Neuronal stem cell (in vitro differentiated cells): ENCODE measurements at regions not wholly inside any gene's neighbourhood (a gene's known extent, or its start where the extent isn't known, plus 50 kb on each side); places are given as distances from the start of the nearest gene placed in this dataset.

Experiments
- DNase-seq: peaks from one replicate; pipeline ENCODE4 v3.0.0-alpha.2; 2013; ENCODE audit warnings: low spot score
- H2AFZ ChIP-seq: one replicate; pipeline ENCODE4 v1.6.1; 2013; ENCODE audit warnings: mild to moderate bottlenecking, low read length, inconsistent platforms
- H2AK5ac ChIP-seq: 2 replicates; pipeline ENCODE4 v1.6.1; 2013; ENCODE audit warnings: low read depth, mild to moderate bottlenecking, inconsistent platforms, low read length, moderate library complexity, mixed read lengths
- H2BK120ac ChIP-seq: 2 replicates; pipeline ENCODE4 v1.6.1; 2013; ENCODE audit warnings: low read depth, mild to moderate bottlenecking, inconsistent platforms, low read length, moderate library complexity, mixed read lengths
- H2BK12ac ChIP-seq: one replicate; pipeline ENCODE4 v1.6.1; 2013; ENCODE audit warnings: low read length, inconsistent platforms
- H2BK15ac ChIP-seq: 2 replicates; pipeline ENCODE4 v1.6.1; 2013; ENCODE audit warnings: mild to moderate bottlenecking, low read length, inconsistent platforms, mixed read lengths
- H2BK5ac ChIP-seq: one replicate; pipeline ENCODE4 v1.6.1; 2013; ENCODE audit warnings: inconsistent platforms, mild to moderate bottlenecking, low read length, moderate library complexity
- H3K14ac ChIP-seq: one replicate; pipeline ENCODE4 v1.6.1; 2013; ENCODE audit warnings: low read length, inconsistent platforms
- H3K18ac ChIP-seq: 2 replicates; pipeline ENCODE4 v1.6.1; 2013; ENCODE audit warnings: low read length, inconsistent platforms
- H3K23ac ChIP-seq: 2 replicates; pipeline ENCODE4 v1.6.1; 2013; ENCODE audit warnings: low read depth, mild to moderate bottlenecking, mixed read lengths, low read length, inconsistent platforms; ENCODE audit not compliant: poor library complexity
- H3K27ac ChIP-seq: replicated peaks from 3 replicates; pipeline ENCODE4 v1.5.1; 2013; ENCODE audit warnings: low read length, inconsistent platforms
- H3K27me3 ChIP-seq, 3 experiments: 2 replicates each; pipeline ENCODE4 v1.6.1; 2013; ENCODE audit warnings: low read length in 3 of 3, mild to moderate bottlenecking in 2 of 3, inconsistent platforms in 1 of 3, low read depth in 1 of 3, mixed read lengths in 1 of 3, moderate library complexity in 1 of 3; ENCODE audit not compliant: control insufficient read depth in 3 of 3, insufficient read depth in 3 of 3
- H3K36me3 ChIP-seq, 2 donors: replicated peaks in 1 of 2; 2 replicates each; pipeline ENCODE4 v1.6.1; 2013; ENCODE audit warnings: low read length in 2 of 2; ENCODE audit not compliant: control insufficient read depth in 2 of 2, insufficient read depth in 2 of 2
- H3K4ac ChIP-seq: 2 replicates; pipeline ENCODE4 v1.6.1; 2013; ENCODE audit warnings: inconsistent platforms, mild to moderate bottlenecking, low read length, moderate library complexity
- H3K4me1 ChIP-seq, 2 donors: 1 replicate in 1 of 2; 2 replicates in 1 of 2; pipeline ENCODE4 v1.6.1; 2013; ENCODE audit warnings: low read length in 2 of 2, low read depth in 1 of 2; ENCODE audit not compliant: control insufficient read depth in 2 of 2, insufficient read depth in 1 of 2
- H3K4me2 ChIP-seq: one replicate; pipeline ENCODE4 v1.6.1; 2013; ENCODE audit warnings: mild to moderate bottlenecking, low read length, inconsistent platforms; ENCODE audit not compliant: insufficient read depth, poor library complexity, severe bottlenecking
- H3K4me3 ChIP-seq, 2 donors: 2 replicates each; pipeline ENCODE4 v1.5.1; 2013; ENCODE audit warnings: low read length in 2 of 2, mild to moderate bottlenecking in 2 of 2, inconsistent platforms in 1 of 2, moderate library complexity in 1 of 2
- H3K79me1 ChIP-seq: one replicate; pipeline ENCODE4 v1.6.1; 2013; ENCODE audit warnings: low read depth, mild to moderate bottlenecking, inconsistent platforms, low read length, moderate library complexity
- H3K9ac ChIP-seq: one replicate; pipeline ENCODE4 v1.6.1; 2013; ENCODE audit warnings: mild to moderate bottlenecking, low read depth, low read length, inconsistent platforms; ENCODE audit not compliant: poor library complexity
- H3K9me3 ChIP-seq, 2 donors: replicated peaks in 1 of 2; 2 replicates each; pipeline versions ENCODE3 to v1.6.1; 2013; ENCODE audit warnings: low read length in 2 of 2, mild to moderate bottlenecking in 2 of 2, inconsistent platforms in 1 of 2, low read depth in 1 of 2, mixed read lengths in 1 of 2, moderate library complexity in 1 of 2; ENCODE audit not compliant: control insufficient read depth in 2 of 2, insufficient read depth in 1 of 2
- H4K8ac ChIP-seq: one replicate; pipeline ENCODE4 v1.6.1; 2013; ENCODE audit warnings: low read depth, mild to moderate bottlenecking, inconsistent platforms, low read length, moderate library complexity
- H4K91ac ChIP-seq: one replicate; pipeline ENCODE4 v1.6.1; 2013; ENCODE audit warnings: low read length, low read depth, mild to moderate bottlenecking, inconsistent platforms; ENCODE audit not compliant: poor library complexity
- WGBS, 2 donors: extraction: QIAGEN DNeasy Blood & Tissue Kit; methylation state at CpG; one replicate each; pipeline ENCODE4 v1.1.7; 2013; ENCODE audit warnings: missing lambda C conversion rate in 2 of 2, mixed read lengths in 1 of 2; ENCODE audit not compliant: insufficient read length in 2 of 2, insufficient replicate concordance in 1 of 2; ENCODE audit errors: extremely low coverage in 2 of 2; 5-methylcytosine and 5-hydroxymethylcytosine counted together

DNA sequence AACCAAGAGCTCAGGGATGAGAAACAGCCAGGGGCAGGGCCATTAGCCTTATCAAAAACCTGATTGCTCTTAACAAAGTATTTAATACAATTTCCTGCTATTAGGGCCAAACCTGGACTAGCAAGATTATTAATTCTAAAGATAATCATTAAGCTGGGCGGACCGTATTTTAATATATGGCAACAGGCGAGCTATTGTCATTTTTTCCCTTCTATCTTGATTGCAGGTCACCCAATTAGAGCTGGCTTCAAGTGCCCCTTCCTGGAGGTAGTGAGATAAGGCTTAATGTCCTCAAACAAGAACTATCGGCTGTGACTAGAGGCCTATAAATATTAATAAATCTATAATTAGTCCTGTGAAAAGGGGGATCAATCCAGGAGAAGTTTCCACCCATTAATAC, 66.0 kb upstream of the BLCAP start:
- no CpG with 5 or more reads among the region's 4 CpGs for WGBS, 2 donors
- Histone ChIP-seq H3K4ac (no peak overlapping the region), H3K14ac (no peak overlapping the region)

DNA sequence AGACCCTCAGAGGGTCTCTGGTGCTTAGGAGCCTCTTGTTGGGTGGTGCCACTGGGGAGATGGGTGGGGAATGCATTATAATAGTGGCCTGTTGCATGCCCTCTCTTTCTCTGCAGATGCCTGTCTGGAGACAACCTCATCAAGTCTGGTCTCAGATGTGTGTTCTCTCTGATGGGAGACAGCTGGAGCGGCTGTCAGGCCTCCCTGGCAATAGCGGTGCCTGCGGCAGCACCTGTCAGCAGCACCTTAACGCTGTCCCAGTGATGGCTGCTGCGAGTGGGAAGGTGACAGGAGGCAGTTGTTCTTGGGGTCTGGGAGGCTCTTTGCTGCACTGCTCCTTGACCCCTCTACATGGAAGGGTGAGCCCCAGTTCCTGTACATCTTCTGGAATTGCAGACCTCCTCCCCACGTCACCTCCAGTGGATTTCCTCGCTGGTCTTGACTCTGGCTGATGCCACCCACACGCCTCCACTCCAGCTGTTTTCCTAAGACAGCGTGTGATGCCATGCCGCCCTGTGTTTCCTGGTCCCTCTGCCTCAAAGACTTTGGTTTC, 63.3 kb upstream of the BLCAP start:
- DNase-seq: no peak
- H4K91ac ChIP-seq: no peak overlapping the region
- H3K9ac ChIP-seq: no peak overlapping the region
- no peak overlapping the region for H2BK12ac ChIP-seq
- H3K14ac ChIP-seq: no peak overlapping the region
- H3K27ac ChIP-seq: no peak overlapping the region
- H3K27me3 ChIP-seq: peaks cover 0 to 6% (median 0%) of the 10 kb centered on the region in 3 experiments
- H4K8ac ChIP-seq: no peak overlapping the region
- no peak overlapping the region for H2BK120ac ChIP-seq
- WGBS, 2 donors: no CpG with 5 or more reads among the region's 10 CpGs
- H3K4me3 ChIP-seq: no peak overlapping the region
- H3K36me3 ChIP-seq: no peaks in the 10 kb centered on the region
- no peak overlapping the region for H3K23ac ChIP-seq
- H2AFZ ChIP-seq: no peak overlapping the region
- H3K4me1 ChIP-seq: peaks cover 0 to 1% of the 10 kb centered on the region in 2 donors
- H2AK5ac ChIP-seq: no peak overlapping the region
- no peaks in the 10 kb centered on the region for H3K79me1 ChIP-seq
- no peak overlapping the region for H3K4me2 ChIP-seq
- H3K9me3 ChIP-seq: no peaks in the 10 kb centered on the region
- H2BK5ac ChIP-seq: no peak overlapping the region
- no peak overlapping the region for H3K18ac ChIP-seq
- H2BK15ac ChIP-seq: no peak overlapping the region
- no peak overlapping the region for H3K4ac ChIP-seq

More for the DNA sequence above, 66.0 kb upstream of the BLCAP start:
- H3K18ac ChIP-seq: no peak overlapping the region
- no peak overlapping the region for H4K91ac ChIP-seq
- H3K4me1 ChIP-seq: peaks cover 6 to 14% of the 10 kb centered on the region in 2 donors
- no peak overlapping the region for H3K23ac ChIP-seq
- H2BK120ac ChIP-seq: no peak overlapping the region
- no peak overlapping the region for H3K9ac ChIP-seq
- H2BK5ac ChIP-seq: no peak overlapping the region
- no peak overlapping the region for H3K4me2 ChIP-seq
- H2BK12ac ChIP-seq: no peak overlapping the region
- H3K4me3 ChIP-seq: no peak overlapping the region
- no peak overlapping the region for H3K27ac ChIP-seq
- H2BK15ac ChIP-seq: no peak overlapping the region
- no peak overlapping the region for H2AFZ ChIP-seq
- peaks cover 0 to 2% of the 10 kb centered on the region in 2 donors for H3K9me3 ChIP-seq
- H3K27me3 ChIP-seq: peaks cover 0 to 6% (median 0%) of the 10 kb centered on the region in 3 experiments
- H3K36me3 ChIP-seq: no peaks in the 10 kb centered on the region
- no peak overlapping the region for H2AK5ac ChIP-seq
- H4K8ac ChIP-seq: no peak overlapping the region
- no peak for DNase-seq
- H3K79me1 ChIP-seq: no peaks in the 10 kb centered on the region

DNA sequence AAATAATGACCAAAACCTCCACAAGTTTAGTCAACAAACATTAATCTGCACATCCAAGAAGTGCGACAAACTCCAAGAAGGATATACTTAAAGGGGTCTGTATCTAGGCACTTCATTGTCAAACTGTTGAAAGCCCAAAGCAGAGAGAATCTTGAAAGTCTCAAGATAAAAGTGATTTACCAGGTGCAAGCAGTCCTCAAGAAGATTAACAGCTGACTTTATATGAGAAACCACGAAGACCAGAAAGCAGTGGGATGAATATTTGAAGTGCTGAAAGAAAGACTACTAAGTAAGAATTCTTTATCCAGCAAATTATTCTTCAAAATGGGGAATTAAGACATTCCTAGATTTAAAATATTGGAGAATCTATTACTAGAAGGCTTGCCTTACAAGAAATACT, 58.4 kb upstream of the BLCAP start:
- H2BK12ac ChIP-seq: no peak overlapping the region
- DNase-seq: no peak
- H3K14ac ChIP-seq: no peak overlapping the region
- no peak overlapping the region for H3K18ac ChIP-seq
- no peak overlapping the region for H3K9ac ChIP-seq
- no peak overlapping the region for H3K4me3 ChIP-seq
- no peak overlapping the region for H2BK15ac ChIP-seq
- no peak overlapping the region for H3K4me2 ChIP-seq
- no peak overlapping the region for H3K23ac ChIP-seq
- WGBS, 2 donors: no CpG with 5 or more reads among the region's 2 CpGs
- no peaks in the 10 kb centered on the region for H3K36me3 ChIP-seq
- no peak overlapping the region for H4K8ac ChIP-seq
- H2AFZ ChIP-seq: no peak overlapping the region
- peaks cover 0 to 9% (median 0%) of the 10 kb centered on the region in 3 experiments for H3K27me3 ChIP-seq
- H3K4me1 ChIP-seq: peaks cover 0 to 4% of the 10 kb centered on the region in 2 donors
- no peak overlapping the region for H3K27ac ChIP-seq
- H2BK5ac ChIP-seq: no peak overlapping the region
- no peaks in the 10 kb centered on the region for H3K79me1 ChIP-seq
- H2AK5ac ChIP-seq: no peak overlapping the region
- no peak overlapping the region for H3K4ac ChIP-seq
- no peak overlapping the region for H4K91ac ChIP-seq
- H2BK120ac ChIP-seq: no peak overlapping the region
- H3K9me3 ChIP-seq: peaks cover 0 to 3% of the 10 kb centered on the region in 2 donors

DNA sequence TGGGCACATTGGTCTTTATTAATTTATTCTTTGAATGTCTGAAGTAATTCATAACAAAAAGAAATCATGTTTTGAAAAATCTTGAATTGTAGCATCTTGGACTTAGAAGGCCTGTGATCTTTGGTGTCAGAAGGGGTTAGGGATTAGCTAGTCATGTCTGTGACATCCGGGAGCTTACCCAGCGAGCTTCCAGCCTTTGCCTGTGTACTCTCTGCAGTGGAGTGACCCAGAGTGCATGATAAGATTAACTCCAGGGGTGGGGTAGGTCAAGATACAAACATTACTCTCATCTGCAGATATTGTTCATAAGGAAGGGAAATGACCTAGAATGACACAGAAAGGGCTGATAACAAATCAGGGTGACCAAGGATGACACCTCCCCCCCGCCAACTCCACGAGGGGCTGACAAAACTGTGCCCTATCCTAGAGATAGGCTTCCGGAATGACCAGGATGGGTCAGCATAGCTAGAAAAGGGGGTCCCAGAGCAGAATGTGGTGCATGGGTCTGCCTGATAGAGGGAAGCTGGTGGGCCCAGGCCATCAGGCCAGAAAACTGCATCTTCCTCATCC, 56.6 kb upstream of the BLCAP start:
- no peak overlapping the region for H3K9ac ChIP-seq
- no peak overlapping the region for H2BK15ac ChIP-seq
- no peaks in the 10 kb centered on the region for H3K36me3 ChIP-seq
- H3K27ac ChIP-seq: no peak overlapping the region
- H3K4me2 ChIP-seq: no peak overlapping the region
- no peak overlapping the region for H4K91ac ChIP-seq
- no peak overlapping the region for H3K23ac ChIP-seq
- no peaks in the 10 kb centered on the region for H3K79me1 ChIP-seq
- no peak overlapping the region for H3K4me3 ChIP-seq
- H3K27me3 ChIP-seq: peaks cover 0 to 9% (median 0%) of the 10 kb centered on the region in 3 experiments
- H3K14ac ChIP-seq: no peak overlapping the region
- no CpG with 5 or more reads among the region's 5 CpGs for WGBS, 2 donors
- H3K4ac ChIP-seq: no peak overlapping the region
- peak overlapping the region; percentile 49 for H2AK5ac ChIP-seq
- H2BK120ac ChIP-seq: no peak overlapping the region
- no peak overlapping the region for H2BK5ac ChIP-seq
- no peak overlapping the region for H2AFZ ChIP-seq
- H3K18ac ChIP-seq: peak overlapping the region; percentile 76
- peaks cover 0 to 4% of the 10 kb centered on the region in 2 donors for H3K4me1 ChIP-seq
- H2BK12ac ChIP-seq: no peak overlapping the region
- no peak overlapping the region for H4K8ac ChIP-seq
- H3K9me3 ChIP-seq: peaks cover 0 to 3% of the 10 kb centered on the region in 2 donors
- DNase-seq: no peak
